WTC11 (cell line): ENCODE measurements at regions not wholly inside any gene's neighbourhood (a gene's known extent, or its start where the extent isn't known, plus 50 kb on each side); places are given as distances from the start of the nearest gene placed in this dataset.

Experiments used
- ATAC-seq: fragments of 200-7000 bp; cut with Tn5 transposase; 2 replicates; pipeline ENCODE4 v1.10.0; 2021; ENCODE audit warnings: mild to moderate bottlenecking, moderate library complexity
- CTCF ChIA-PET: fragments of 300-600 bp; sonication (Branson Sonifier 250); formaldehyde crosslinking; loops from one replicate; lab custom pipeline; 2021; ENCODE audit warnings: antibody characterized with exemption; lab: Charles Lee
- POLR2A ChIA-PET: fragments of 350-600 bp; sonication (Branson Sonifier 250); formaldehyde crosslinking; loops from one replicate; lab custom pipeline; 2021; ENCODE audit warnings: antibody characterized with exemption; lab: Charles Lee
- DNase-seq: peaks from one replicate; pipeline ENCODE4 v3.0.0; 2021; ENCODE audit warnings: low spot score
- H3K27ac Mint-ChIP-seq: 2 replicates; pipeline ENCODE4 v1.8.0; 2021; ENCODE audit warnings: mixed read lengths
- H3K27me3 Mint-ChIP-seq: 2 replicates; pipeline ENCODE4 v1.8.0; 2021; ENCODE audit warnings: low read depth, mild to moderate bottlenecking, moderate library complexity, mixed read lengths
- H3K36me3 Mint-ChIP-seq: 2 replicates; pipeline ENCODE4 v1.8.0; 2021; ENCODE audit warnings: mixed read lengths
- H3K4me1 Mint-ChIP-seq: 2 replicates; pipeline ENCODE4 v1.8.0; 2022; ENCODE audit warnings: mixed read lengths
- H3K4me3 Mint-ChIP-seq: 2 replicates; pipeline ENCODE4 v1.8.0; 2021; ENCODE audit warnings: mild to moderate bottlenecking, moderate library complexity, mixed read lengths
- H3K9me3 Mint-ChIP-seq: 2 replicates; pipeline ENCODE4 v1.8.0; 2021; ENCODE audit warnings: mixed read lengths
- AFF4 ChIP-seq: sonication (generic); formaldehyde crosslinking; IDR thresholded peaks from 2 replicates; pipeline ENCODE4 v1.8.1; 2023; ENCODE audit warnings: mild to moderate bottlenecking, missing genetic modification reagents, borderline replicate concordance
- ATF2 ChIP-seq: sonication (generic); formaldehyde crosslinking; IDR thresholded peaks from 2 replicates; pipeline ENCODE4 v1.8.1; 2022; ENCODE audit warnings: low read depth, missing genetic modification reagents, borderline replicate concordance
- ATF3 ChIP-seq: sonication (generic); formaldehyde crosslinking; conservative IDR thresholded peaks from 2 replicates; pipeline ENCODE4 v1.8.1; 2022; ENCODE audit warnings: mild to moderate bottlenecking, missing genetic modification reagents
- CDX4 ChIP-seq: fragments of 250-450 bp; sonication (Bioruptor Pico); IDR thresholded peaks from 2 replicates; pipeline ENCODE4 v1.9.0; 2021; ENCODE audit warnings: moderate library complexity, mild to moderate bottlenecking, inconsistent platforms, borderline replicate concordance
- CREM ChIP-seq: sonication (generic); formaldehyde crosslinking; IDR thresholded peaks from 2 replicates; pipeline ENCODE4 v1.8.1; 2022; ENCODE audit warnings: mild to moderate bottlenecking, missing genetic modification reagents, moderate library complexity
- CTCF ChIP-seq: fragments of 200-600 bp; IDR thresholded peaks from 2 replicates; pipeline ENCODE4 v1.8.0; 2022; ENCODE audit warnings: antibody characterized with exemption
- FOXP4 ChIP-seq: sonication (generic); formaldehyde crosslinking; IDR thresholded peaks from 2 replicates; pipeline ENCODE4 v1.8.0; 2022; ENCODE audit warnings: mild to moderate bottlenecking, missing genetic modification reagents
- HMGXB4 ChIP-seq: sonication (generic); formaldehyde crosslinking; IDR thresholded peaks from 2 replicates; pipeline ENCODE4 v1.8.1; 2023; ENCODE audit warnings: mild to moderate bottlenecking, moderate library complexity, missing genetic modification reagents
- JAZF1 ChIP-seq: fragments of 250-450 bp; sonication (Bioruptor Pico); IDR thresholded peaks from 2 replicates; pipeline ENCODE4 v1.9.0; 2021; ENCODE audit warnings: moderate library complexity, mild to moderate bottlenecking, inconsistent platforms
- NFATC4 ChIP-seq: fragments of 250-450 bp; sonication (Bioruptor Pico); IDR thresholded peaks from 2 replicates; pipeline ENCODE4 v1.9.0; 2021; ENCODE audit warnings: mild to moderate bottlenecking
- NR1H2 ChIP-seq: sonication (generic); formaldehyde crosslinking; IDR thresholded peaks from 2 replicates; pipeline ENCODE4 v1.9.0; 2021; ENCODE audit warnings: mild to moderate bottlenecking, moderate library complexity, missing genetic modification reagents
- NR3C1 ChIP-seq: sonication (generic); formaldehyde crosslinking; conservative IDR thresholded peaks from 2 replicates; pipeline ENCODE4 v1.8.1; 2023; ENCODE audit warnings: low read depth, mild to moderate bottlenecking, missing genetic modification reagents
- PRRX2 ChIP-seq: fragments of 250-450 bp; sonication (Bioruptor Pico); IDR thresholded peaks from 2 replicates; pipeline ENCODE4 v1.8.0; 2021; ENCODE audit warnings: mild to moderate bottlenecking
- SOX15 ChIP-seq: fragments of 250-450 bp; sonication (Bioruptor Pico); IDR thresholded peaks from 2 replicates; pipeline ENCODE4 v1.9.0; 2021; ENCODE audit warnings: mild to moderate bottlenecking
- STAT6 ChIP-seq: sonication (generic); formaldehyde crosslinking; conservative IDR thresholded peaks from 2 replicates; pipeline ENCODE4 v1.8.1; 2023; ENCODE audit warnings: mild to moderate bottlenecking, low read depth, missing genetic modification reagents, moderate library complexity
- TCF7 ChIP-seq: sonication (generic); formaldehyde crosslinking; IDR thresholded peaks from 2 replicates; pipeline ENCODE4 v1.8.0; 2022; ENCODE audit warnings: mild to moderate bottlenecking, low read depth, missing genetic modification reagents, moderate library complexity
- TP53 ChIP-seq: sonication (generic); formaldehyde crosslinking; IDR thresholded peaks from 2 replicates; pipeline ENCODE4 v1.8.1; 2023; ENCODE audit warnings: mild to moderate bottlenecking, missing genetic modification reagents
- ZNF219 ChIP-seq: sonication (generic); formaldehyde crosslinking; IDR thresholded peaks from 2 replicates; pipeline ENCODE4 v1.8.0; 2023; ENCODE audit warnings: missing genetic modification reagents, mild to moderate bottlenecking, borderline replicate concordance
- ZNF425 ChIP-seq: fragments of 250-450 bp; sonication (Bioruptor Pico); conservative IDR thresholded peaks from 2 replicates; pipeline ENCODE4 v1.9.0; 2021; ENCODE audit warnings: mild to moderate bottlenecking

- POLR2A ChIA-PET = no interaction called here
- CTCF ChIA-PET = no interaction called here
- Mint-ChIP-seq H3K4me1 (peaks cover 14% of the 10 kb centered on the region), H3K27me3 (no peaks in the 10 kb centered on the region), H3K9me3 (no peaks in the 10 kb centered on the region), H3K27ac (no peak overlapping the region), H3K4me3 (no peak overlapping the region), H3K36me3 (no peaks in the 10 kb centered on the region)
- DNase-seq (no peak), ATAC-seq (no peak; the same call in 1 of the 2 replicates)
- TF ChIP-seq ATF3 = no peak
- TF ChIP-seq ATF2 (CRISPR knock-in tag) = no peak
- no peak for TF ChIP-seq SOX15 (CRISPR knock-in tag)
- TF ChIP-seq PRRX2 (CRISPR knock-in tag) = no peak
- TF ChIP-seq STAT6 (CRISPR knock-in tag) = no peak
- no peak for TF ChIP-seq NFATC4
- TF ChIP-seq CDX4 (CRISPR knock-in tag) = no peak
- TF ChIP-seq JAZF1 (CRISPR knock-in tag) = no peak
- TF ChIP-seq CREM (CRISPR knock-in tag) = no peak
- no peak for TF ChIP-seq HMGXB4 (CRISPR knock-in tag)
- TF ChIP-seq NR3C1 (CRISPR knock-in tag) = no peak
- TF ChIP-seq ZNF425 (CRISPR knock-in tag) = no peak
- no peak for TF ChIP-seq NR1H2
- no peak for TF ChIP-seq ZNF219 (CRISPR knock-in tag)
- TF ChIP-seq TCF7 (CRISPR knock-in tag) = no peak
- TF ChIP-seq AFF4 (CRISPR knock-in tag) = no peak
- TF ChIP-seq TP53 (CRISPR knock-in tag) = no peak
- TF ChIP-seq FOXP4 = no peak
- no peak for TF ChIP-seq CTCF
Measured at GRCh38 chr1:193753038-193753756, 566.8 kb upstream of the B3GALT2 start.
